Ovary (tissue), 1 donor: ENCODE measurements at regions not wholly inside any gene's neighbourhood (a gene's known extent, or its start where the extent isn't known, plus 50 kb on each side); places are given as distances from the start of the nearest gene placed in this dataset.

Experiments
- EP300 ChIP-seq: sonication (generic); formaldehyde crosslinking; IDR thresholded peaks from one replicate; pipeline ENCODE4 v1.6.1; 2017; ENCODE audit warnings: antibody characterized with exemption
- POLR2A ChIP-seq: fragments of 450-650 bp; IDR thresholded peaks from one replicate; pipeline ENCODE4 v1.6.1; 2017; ENCODE audit warnings: antibody characterized with exemption, mild to moderate bottlenecking, moderate library complexity

GRCh38 chr5:20241351-20241750, 253.4 kb upstream of the CDH18 start:
- TF ChIP-seq EP300 (no peak), POLR2A (no peak)
